ENCODE measurements at regions not wholly inside any gene's neighbourhood (a gene's known extent, or its start where the extent isn't known, plus 50 kb on each side); places are given as distances from the start of the nearest gene placed in this dataset.
A peak's percentile ranks its signal among the peaks of the same experiment; 100 is the strongest.
"Not testable (repeated sequence)": the region's sequence is repeated elsewhere in the genome, so short reads cannot be mapped to it uniquely, and the experiment has no call there.

DNA sequence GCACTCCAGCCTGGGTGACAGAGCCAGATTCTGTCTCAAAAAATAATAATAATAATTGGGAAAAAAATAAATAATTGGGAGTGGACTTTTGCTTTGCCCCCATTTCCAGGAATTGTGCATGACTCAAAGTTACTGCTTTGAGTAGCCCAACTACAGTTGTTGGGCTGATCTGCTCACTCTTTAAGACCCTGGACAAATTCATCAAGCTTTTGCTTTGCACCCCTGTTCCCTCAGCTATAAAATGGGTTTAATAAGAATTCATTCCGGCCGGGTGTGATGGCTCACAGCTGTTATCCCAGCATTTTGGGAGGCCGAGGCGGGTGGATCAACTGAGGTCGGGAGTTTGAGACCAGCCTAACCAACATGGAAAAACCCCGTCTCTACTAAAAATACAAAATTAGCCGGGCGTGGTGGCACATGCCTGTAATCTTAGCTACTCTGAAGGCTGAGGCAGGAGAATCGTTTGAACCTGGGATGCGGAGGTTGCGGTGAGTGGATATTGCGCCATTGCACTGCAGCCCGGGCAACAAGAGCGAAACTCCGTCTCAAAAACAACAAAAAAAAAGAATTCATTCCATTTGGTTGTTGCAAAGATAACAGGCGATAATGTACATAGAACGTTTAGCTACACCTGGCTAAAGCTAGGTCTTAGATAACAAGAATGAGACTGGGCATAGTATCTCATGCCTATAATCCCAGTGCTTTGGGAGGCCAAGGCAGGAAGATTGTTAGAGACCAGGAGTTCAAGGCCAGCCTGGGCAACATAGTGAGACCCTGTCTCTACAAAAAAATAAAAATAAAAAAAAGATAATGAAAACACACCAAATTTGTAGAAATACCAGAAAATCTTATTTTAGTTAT is 87.9 kb upstream of the ZNF217 start:
- in situ Hi-C loops (cut with HindIII; ENCODE audit: low pct_unique_long_range_greater_than_20kb, low sequenced_read_pairs) = no loop called here
- no peak for TF ChIP-seq JUND (IDR thresholded peaks at IDR 0.05; ENCODE audit: low read depth)
- DNase-seq (ENCODE audit: low read depth in 1 of 2, low spot score in 1 of 2) = no peak

DNA sequence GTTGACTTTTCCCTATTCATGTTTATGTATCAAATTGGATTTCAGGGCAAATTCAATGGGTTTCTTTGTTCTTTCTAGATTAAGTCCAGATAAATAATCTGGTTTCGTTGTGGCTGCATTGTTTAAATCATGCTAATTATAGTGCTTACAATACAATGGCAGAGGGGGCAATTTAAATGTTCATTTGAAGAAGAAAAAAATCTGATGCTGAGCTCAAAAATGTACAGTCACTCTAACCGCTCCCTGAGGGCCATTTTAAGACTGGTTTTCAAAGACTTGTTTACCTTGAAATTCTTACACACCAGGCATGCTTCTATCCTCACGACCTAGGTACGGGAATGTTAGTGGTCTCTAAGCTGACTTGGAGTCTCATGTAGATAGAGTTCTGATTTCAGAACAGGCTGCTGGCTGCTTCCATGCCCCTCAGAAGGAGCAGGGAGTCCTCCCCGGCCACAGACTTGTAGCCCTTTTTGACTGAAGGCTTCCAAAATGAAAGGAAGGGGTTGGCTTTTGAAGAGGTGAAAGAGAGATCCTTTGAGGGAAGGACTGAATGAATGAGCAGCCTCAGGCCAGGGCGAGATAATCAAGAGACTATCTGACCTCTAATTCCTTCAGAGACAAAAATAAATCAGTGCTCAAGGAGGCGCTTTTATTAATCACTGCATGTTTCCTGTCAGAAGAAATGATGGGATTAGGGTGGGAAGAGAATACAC is 86.1 kb upstream of the ZNF217 start:
- in situ Hi-C loops (cut with HindIII; ENCODE audit: low pct_unique_long_range_greater_than_20kb, low sequenced_read_pairs) = no loop called here
- TF ChIP-seq JUND (IDR thresholded peaks at IDR 0.05; ENCODE audit: low read depth) = no peak
- DNase-seq (ENCODE audit: low read depth in 1 of 2, low spot score in 1 of 2) = peak in 1 of 2 experiments; percentile 71

- no peak for DNase-seq (ENCODE audit: low read depth in 1 of 2, low spot score in 1 of 2)
- in situ Hi-C loops (cut with HindIII; ENCODE audit: low pct_unique_long_range_greater_than_20kb, low sequenced_read_pairs) = no loop called here
- no peak for TF ChIP-seq JUND (IDR thresholded peaks at IDR 0.05; ENCODE audit: low read depth)
Observed at GRCh38 chr20:53678990-53679596, 85.5 kb upstream of the ZNF217 start.

DNA sequence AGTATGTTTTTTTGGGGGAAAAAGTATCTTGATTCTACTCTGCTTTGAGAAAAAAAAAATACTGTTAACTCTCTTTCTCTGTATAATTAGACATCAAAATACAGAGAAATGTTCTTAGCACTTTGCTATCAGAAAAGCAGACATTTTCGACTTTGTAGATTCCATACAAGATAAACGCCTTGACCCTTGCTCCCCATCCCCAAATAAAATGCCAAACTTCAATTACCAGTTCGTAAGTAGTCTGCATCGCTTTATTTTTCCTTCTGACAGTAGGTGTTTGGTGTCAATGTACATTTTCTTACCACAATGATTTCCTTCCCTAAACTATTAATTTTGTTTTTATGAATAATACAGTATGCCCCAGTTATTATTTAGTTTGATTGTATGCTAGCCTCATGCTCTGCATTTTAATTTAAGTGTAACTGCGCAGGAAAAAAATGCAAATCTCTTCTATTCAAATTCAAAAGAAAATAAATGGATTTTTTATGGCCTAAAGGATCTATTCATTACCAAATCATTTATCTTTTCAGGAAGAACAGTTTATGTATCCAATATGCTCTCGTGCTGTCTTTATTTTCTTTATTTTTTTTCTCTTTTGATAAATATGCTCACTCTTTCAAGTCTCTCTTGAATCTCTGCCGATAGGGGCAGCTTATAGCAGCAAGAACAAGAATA is 84.8 kb upstream of the ZNF217 start:
- in situ Hi-C loops (cut with HindIII; ENCODE audit: low pct_unique_long_range_greater_than_20kb, low sequenced_read_pairs) = no loop called here
- TF ChIP-seq JUND (IDR thresholded peaks at IDR 0.05; ENCODE audit: low read depth) = no peak
- no peak for DNase-seq (ENCODE audit: low read depth in 1 of 2, low spot score in 1 of 2)

- TF ChIP-seq JUND (IDR thresholded peaks at IDR 0.05; ENCODE audit: low read depth) = no peak
- in situ Hi-C loops (cut with HindIII; ENCODE audit: low pct_unique_long_range_greater_than_20kb, low sequenced_read_pairs) = no loop called here
- DNase-seq (ENCODE audit: low read depth in 1 of 2, low spot score in 1 of 2) = peak in 1 of 2 experiments; percentile 67
Observed at GRCh38 chr20:53677447-53678314, 84.0 kb upstream of the ZNF217 start.

GRCh38 chr20:53676987-53677386 is 83.3 kb upstream of the ZNF217 start:
- no peak for DNase-seq (ENCODE audit: low read depth in 1 of 2, low spot score in 1 of 2)
- in situ Hi-C loops (cut with HindIII; ENCODE audit: low pct_unique_long_range_greater_than_20kb, low sequenced_read_pairs) = no loop called here
- no peak for TF ChIP-seq JUND (IDR thresholded peaks at IDR 0.05; ENCODE audit: low read depth)

DNA sequence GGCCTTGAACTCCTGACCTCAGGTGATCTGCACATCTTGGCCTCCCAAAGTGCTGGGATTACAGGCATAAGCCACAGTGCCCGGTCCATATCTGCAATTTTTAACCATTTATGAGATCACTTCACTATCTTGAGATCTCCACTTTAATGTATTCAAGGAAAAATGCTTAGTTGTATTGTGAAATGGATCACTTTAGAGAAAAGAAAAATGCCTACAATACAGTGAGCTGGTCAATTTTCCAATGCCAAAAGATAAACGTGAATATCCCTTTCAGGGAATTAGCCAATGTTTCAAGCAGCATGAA is 82.8 kb upstream of the ZNF217 start:
- in situ Hi-C loops (cut with HindIII; ENCODE audit: low pct_unique_long_range_greater_than_20kb, low sequenced_read_pairs) = no loop called here
- no peak for TF ChIP-seq JUND (IDR thresholded peaks at IDR 0.05; ENCODE audit: low read depth)
- no peak for DNase-seq (ENCODE audit: low read depth in 1 of 2, low spot score in 1 of 2)

GRCh38 chr20:53672484-53673129 is 79.0 kb upstream of the ZNF217 start:
- no peak for DNase-seq (ENCODE audit: low read depth in 1 of 2, low spot score in 1 of 2)
- no peak for TF ChIP-seq JUND (IDR thresholded peaks at IDR 0.05; ENCODE audit: low read depth)
- in situ Hi-C loops (cut with HindIII; ENCODE audit: low pct_unique_long_range_greater_than_20kb, low sequenced_read_pairs) = no loop called here

- no peak for TF ChIP-seq JUND (IDR thresholded peaks at IDR 0.05; ENCODE audit: low read depth)
- DNase-seq (ENCODE audit: low read depth in 1 of 2, low spot score in 1 of 2) = no peak
- in situ Hi-C loops (cut with HindIII; ENCODE audit: low pct_unique_long_range_greater_than_20kb, low sequenced_read_pairs) = no loop called here
Observed at GRCh38 chr20:53671370-53671769, 77.7 kb upstream of the ZNF217 start.

DNA sequence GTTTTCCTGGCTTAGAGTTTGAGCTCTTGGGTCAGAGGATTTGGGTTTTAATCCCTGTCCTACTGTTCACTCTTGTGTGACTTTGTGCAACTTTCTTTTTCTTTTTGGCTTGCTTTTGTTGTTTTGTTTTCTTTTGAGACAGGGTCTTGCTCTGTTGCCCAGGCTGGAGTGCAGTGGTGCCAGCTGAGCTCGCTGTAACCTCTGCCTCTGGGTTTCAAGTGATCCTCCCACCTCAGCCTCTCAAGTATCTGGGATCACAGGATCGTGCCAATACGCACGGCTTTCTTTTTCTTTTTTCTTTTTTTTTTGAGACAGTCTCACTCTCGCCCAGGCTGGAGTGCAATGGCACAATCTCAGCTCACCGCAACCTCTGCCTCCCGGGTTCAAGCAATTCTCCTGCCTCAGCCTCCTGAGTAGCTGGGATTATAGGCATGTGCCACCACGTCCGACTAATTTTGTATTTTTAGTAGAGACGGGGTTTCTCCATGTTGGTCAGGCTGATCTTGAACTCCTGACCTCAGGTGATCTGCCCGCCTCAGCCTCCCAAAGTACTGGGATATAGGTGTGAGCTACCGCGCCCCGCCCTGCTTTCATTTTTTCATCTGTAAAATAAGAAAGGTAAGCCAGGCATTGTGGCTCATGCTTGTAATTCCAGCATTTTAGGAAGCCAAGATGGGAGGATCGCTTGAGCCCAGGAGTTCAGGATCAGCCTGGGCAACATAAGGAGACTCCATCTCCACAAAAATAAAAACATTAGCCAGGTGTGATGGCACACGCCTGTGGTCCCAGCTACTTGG is 76.1 kb upstream of the ZNF217 start:
- in situ Hi-C loops (cut with HindIII; ENCODE audit: low pct_unique_long_range_greater_than_20kb, low sequenced_read_pairs) = not testable (repeated sequence)

DNA sequence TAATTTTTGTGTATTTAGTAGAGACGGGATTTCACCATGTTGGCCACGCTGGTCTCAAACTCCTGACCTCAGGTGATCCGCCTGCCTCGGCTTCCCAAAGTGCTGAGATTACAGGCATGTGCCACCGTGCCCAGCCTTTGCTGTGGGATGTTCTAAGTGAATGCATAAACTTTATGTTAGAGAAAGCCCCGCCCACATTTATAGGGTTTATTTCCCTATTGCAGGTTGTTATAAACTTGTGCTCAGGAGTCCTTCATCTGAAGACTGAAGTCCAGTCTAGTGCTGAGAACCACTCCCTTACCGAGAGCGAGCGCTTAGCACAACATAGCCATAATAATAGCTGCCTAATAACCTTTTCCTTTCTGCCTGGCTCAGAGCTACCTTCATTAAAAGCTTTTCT is 75.4 kb upstream of the ZNF217 start:
- no peak for DNase-seq (ENCODE audit: low read depth in 1 of 2, low spot score in 1 of 2)
- in situ Hi-C loops (cut with HindIII; ENCODE audit: low pct_unique_long_range_greater_than_20kb, low sequenced_read_pairs) = no loop called here
- TF ChIP-seq JUND (IDR thresholded peaks at IDR 0.05; ENCODE audit: low read depth) = no peak

More for the DNA sequence above, 76.1 kb upstream of the ZNF217 start:
- DNase-seq (ENCODE audit: low read depth in 1 of 2, low spot score in 1 of 2) = not testable (repeated sequence)
